ENCODE measurements at regions not wholly inside any gene's neighbourhood (a gene's known extent, or its start where the extent isn't known, plus 50 kb on each side); places are given as distances from the start of the nearest gene placed in this dataset.

DNA sequence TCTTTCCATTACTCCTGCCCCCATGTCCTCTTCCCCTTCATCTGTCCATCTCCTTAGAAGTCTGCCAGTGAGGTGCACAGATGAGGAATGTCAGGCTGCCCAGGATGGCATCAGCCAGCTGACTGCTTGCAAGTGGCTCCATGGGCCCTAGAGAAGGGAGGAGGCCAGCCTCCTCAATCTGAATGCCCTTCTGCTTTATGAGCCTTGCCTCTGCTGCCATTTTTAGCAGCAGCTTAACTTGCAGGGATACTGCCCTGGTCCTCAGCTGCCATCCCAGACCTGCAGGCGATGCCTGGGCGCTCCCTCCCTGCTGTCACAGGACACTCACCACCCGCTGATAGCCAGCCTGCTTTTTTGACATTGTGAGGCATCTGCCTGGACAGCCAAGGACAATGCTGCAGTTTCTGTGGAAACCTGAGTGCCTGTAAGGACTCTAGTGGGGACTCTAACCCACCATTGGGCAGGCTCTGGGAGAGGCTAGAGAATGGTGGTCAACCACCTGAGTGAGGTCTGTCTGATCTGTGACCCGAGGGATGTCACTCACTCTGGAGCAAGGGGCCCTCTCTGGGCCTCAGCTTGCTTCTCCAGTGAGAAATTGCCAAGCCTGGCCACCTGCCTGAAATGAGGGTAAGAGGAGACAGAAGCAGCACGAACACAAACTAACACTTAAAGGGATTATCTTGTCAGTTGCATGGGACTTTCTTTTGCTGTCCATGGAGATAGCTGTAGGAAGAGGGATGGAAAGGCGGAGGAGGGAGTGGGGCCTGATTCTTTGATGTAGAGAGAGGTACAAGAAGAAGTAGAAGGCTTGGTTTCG lies 185.0 kb downstream of the MIS18A start:
- TF ChIP-seq POLR2A (IDR thresholded peaks at IDR 0.05): no peak
- TF ChIP-seq, protein P1, sequence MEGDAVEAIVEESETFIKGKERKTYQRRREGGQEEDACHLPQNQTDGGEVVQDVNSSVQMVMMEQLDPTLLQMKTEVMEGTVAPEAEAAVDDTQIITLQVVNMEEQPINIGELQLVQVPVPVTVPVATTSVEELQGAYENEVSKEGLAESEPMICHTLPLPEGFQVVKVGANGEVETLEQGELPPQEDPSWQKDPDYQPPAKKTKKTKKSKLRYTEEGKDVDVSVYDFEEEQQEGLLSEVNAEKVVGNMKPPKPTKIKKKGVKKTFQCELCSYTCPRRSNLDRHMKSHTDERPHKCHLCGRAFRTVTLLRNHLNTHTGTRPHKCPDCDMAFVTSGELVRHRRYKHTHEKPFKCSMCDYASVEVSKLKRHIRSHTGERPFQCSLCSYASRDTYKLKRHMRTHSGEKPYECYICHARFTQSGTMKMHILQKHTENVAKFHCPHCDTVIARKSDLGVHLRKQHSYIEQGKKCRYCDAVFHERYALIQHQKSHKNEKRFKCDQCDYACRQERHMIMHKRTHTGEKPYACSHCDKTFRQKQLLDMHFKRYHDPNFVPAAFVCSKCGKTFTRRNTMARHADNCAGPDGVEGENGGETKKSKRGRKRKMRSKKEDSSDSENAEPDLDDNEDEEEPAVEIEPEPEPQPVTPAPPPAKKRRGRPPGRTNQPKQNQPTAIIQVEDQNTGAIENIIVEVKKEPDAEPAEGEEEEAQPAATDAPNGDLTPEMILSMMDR (IDR thresholded peaks at IDR 0.05): no peak
